Smooth muscle cell (in vitro differentiated cells): ENCODE measurements at regions not wholly inside any gene's neighbourhood (a gene's known extent, or its start where the extent isn't known, plus 50 kb on each side); places are given as distances from the start of the nearest gene placed in this dataset.

Source experiments
- DNase-seq: peaks from one replicate; lab custom pipeline; 2025; ENCODE audit not compliant: unreplicated experiment; lab: John Stamatoyannopoulos, UW
- H2AFZ ChIP-seq: fragments of 200-600 bp; sonication (generic); 2 replicates; pipeline ENCODE4 v1.6.0; 2016; ENCODE audit warnings: antibody characterized with exemption, low read depth, mild to moderate bottlenecking
- H3F3A ChIP-seq: fragments of 200-600 bp; sonication (generic); 2 replicates; pipeline ENCODE4 v1.6.0; 2017; ENCODE audit warnings: antibody characterized with exemption, low read depth
- H3K27ac ChIP-seq: fragments of 200-600 bp; sonication (generic); 2 replicates; pipeline ENCODE4 v1.5.1; 2016; ENCODE audit warnings: low read depth, mild to moderate bottlenecking
- H3K27me3 ChIP-seq: fragments of 200-600 bp; sonication (generic); 2 replicates; pipeline ENCODE4 v1.6.1; 2016; ENCODE audit warnings: low read depth, mild to moderate bottlenecking
- H3K36me3 ChIP-seq: fragments of 200-600 bp; sonication (generic); 2 replicates; pipeline ENCODE4 v1.5.1; 2016; ENCODE audit warnings: low read depth
- H3K4me1 ChIP-seq: fragments of 200-600 bp; sonication (generic); 2 replicates; pipeline ENCODE4 v1.5.1; 2016; ENCODE audit warnings: low read depth
- H3K4me2 ChIP-seq: fragments of 200-600 bp; sonication (generic); 2 replicates; pipeline ENCODE4 v1.6.0; 2016; ENCODE audit warnings: mild to moderate bottlenecking
- H3K4me3 ChIP-seq: fragments of 200-600 bp; sonication (generic); 2 replicates; pipeline ENCODE4 v1.5.1; 2016; ENCODE audit warnings: mild to moderate bottlenecking
- H3K79me2 ChIP-seq: fragments of 200-600 bp; sonication (generic); 2 replicates; pipeline ENCODE4 v1.6.0; 2016; ENCODE audit warnings: low read depth, mild to moderate bottlenecking
- H3K9ac ChIP-seq: fragments of 200-600 bp; sonication (generic); 2 replicates; pipeline ENCODE4 v1.6.0; 2016; ENCODE audit warnings: low read depth
- H3K9me3 ChIP-seq: fragments of 200-600 bp; sonication (generic); replicated peaks from 2 replicates; pipeline ENCODE4 v1.5.1; 2016; ENCODE audit warnings: low read depth
- H4K20me1 ChIP-seq: fragments of 200-600 bp; sonication (generic); 2 replicates; pipeline ENCODE4 v1.6.0; 2016; ENCODE audit warnings: low read depth
- WGBS: methylation state at CpG from one replicate; pipeline ENCODE4 v1.1.7; 2016; ENCODE audit warnings: low lambda C conversion rate; 5-methylcytosine and 5-hydroxymethylcytosine counted together
- TF ChIP-seq, protein P1 (sequence below): fragments of 200-600 bp; sonication (generic); IDR thresholded peaks from 2 replicates; pipeline ENCODE4 v1.5.1; 2017; ENCODE audit warnings: borderline replicate concordance, mild to moderate bottlenecking, antibody characterized with exemption; ENCODE audit not compliant: insufficient read depth, poor library complexity, severe bottlenecking

DNA sequence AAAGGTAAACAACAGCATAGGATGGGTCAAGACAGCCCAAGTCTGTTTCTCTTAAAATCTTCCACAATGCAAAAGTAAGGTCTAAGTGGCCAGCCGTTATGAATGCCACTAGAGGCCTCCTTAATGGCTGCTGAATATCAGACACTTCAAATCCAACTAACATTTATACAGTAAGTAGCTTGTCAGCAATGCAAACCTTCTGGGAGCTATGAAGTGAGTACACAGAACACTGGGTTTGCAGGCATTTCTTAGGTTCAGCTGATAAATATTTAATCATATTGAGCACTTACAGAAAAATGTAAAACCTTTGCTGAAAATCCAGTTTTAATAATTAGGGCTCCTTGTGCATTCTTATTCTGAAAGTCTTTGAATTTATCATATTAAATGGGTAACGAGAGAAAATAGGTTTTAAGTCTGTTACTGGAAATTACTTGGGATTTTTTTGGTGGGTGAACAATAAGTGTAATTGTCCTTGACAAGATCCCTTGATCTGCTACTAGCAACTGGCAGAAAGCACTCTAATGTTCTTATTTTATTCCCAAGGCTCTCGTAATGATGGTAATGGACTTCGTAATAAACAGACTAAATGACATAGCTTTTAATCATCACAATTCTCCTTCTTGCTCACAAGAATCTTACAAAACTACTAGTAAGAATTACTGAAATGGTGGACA lies 141.7 kb upstream of the GPR149 start:
- TF ChIP-seq, protein P1, sequence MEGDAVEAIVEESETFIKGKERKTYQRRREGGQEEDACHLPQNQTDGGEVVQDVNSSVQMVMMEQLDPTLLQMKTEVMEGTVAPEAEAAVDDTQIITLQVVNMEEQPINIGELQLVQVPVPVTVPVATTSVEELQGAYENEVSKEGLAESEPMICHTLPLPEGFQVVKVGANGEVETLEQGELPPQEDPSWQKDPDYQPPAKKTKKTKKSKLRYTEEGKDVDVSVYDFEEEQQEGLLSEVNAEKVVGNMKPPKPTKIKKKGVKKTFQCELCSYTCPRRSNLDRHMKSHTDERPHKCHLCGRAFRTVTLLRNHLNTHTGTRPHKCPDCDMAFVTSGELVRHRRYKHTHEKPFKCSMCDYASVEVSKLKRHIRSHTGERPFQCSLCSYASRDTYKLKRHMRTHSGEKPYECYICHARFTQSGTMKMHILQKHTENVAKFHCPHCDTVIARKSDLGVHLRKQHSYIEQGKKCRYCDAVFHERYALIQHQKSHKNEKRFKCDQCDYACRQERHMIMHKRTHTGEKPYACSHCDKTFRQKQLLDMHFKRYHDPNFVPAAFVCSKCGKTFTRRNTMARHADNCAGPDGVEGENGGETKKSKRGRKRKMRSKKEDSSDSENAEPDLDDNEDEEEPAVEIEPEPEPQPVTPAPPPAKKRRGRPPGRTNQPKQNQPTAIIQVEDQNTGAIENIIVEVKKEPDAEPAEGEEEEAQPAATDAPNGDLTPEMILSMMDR = no peak
- Histone ChIP-seq H2AFZ (no peak overlapping the region), H3K27me3 (no peaks in the 10 kb centered on the region), H3K9ac (no peak overlapping the region), H3K4me3 (no peak overlapping the region), H3K9me3 (no peaks in the 10 kb centered on the region), H3K36me3 (no peaks in the 10 kb centered on the region), H3K4me2 (no peak overlapping the region), H4K20me1 (no peaks in the 10 kb centered on the region), H3K79me2 (no peaks in the 10 kb centered on the region), H3K27ac (no peak overlapping the region), H3F3A (no peaks in the 10 kb centered on the region), H3K4me1 (no peaks in the 10 kb centered on the region)
- no peak for DNase-seq
- WGBS = 87% methylated on average over 4 of the region's 4 CpGs

DNA sequence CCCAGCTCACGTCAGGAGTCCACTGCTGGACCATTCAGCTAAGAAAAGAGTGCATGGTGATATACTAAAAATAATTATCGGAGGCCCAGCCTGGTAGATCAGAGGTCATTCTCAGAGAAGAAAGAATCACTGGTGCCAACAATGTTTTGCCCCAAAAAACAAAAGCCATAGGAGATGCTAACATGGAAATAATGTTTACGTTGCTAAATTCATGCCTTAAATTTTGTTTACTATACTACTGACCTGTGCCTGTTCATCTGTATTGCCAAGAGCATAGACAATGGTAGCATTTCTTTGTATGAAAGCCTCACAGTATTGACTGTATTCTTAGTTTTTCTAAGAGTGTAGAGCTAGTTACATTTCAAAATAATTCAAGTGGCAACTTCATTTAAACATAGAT lies 138.1 kb upstream of the GPR149 start:
- 88% methylated on average over 3 of the region's 3 CpGs for WGBS
- TF ChIP-seq, protein P1 = no peak
- no peaks in the 10 kb centered on the region for H3K36me3 ChIP-seq

DNA sequence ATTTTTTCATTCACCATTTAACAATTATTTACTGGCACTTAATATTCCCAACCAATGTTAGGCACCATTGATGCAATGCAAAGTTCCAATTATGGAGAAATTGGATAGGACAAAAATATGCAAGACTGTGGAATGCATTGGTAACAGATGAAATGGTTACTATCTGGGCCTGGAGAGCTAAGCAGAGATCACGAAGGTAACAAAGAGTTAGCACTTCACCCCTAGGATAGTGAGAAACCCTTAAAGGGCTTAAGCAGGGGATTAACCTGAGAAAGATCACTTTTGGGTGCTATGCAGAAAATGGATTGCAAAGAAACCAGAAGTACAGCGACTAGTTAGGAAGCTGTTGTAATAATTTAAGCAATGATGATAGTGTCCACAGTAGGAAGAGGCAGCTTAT lies 129.6 kb upstream of the GPR149 start:
- H3K79me2 ChIP-seq = no peaks in the 10 kb centered on the region
- H3K36me3 ChIP-seq = no peaks in the 10 kb centered on the region
- no peak overlapping the region for H3K9ac ChIP-seq
- 79% methylated on average over 2 of the region's 2 CpGs for WGBS
- no peak overlapping the region for H2AFZ ChIP-seq
- no peak overlapping the region for H3K27ac ChIP-seq
- no peaks in the 10 kb centered on the region for H3K9me3 ChIP-seq
- no peak for DNase-seq
- H3K27me3 ChIP-seq = no peaks in the 10 kb centered on the region
- H4K20me1 ChIP-seq = no peaks in the 10 kb centered on the region
- H3K4me1 ChIP-seq = no peaks in the 10 kb centered on the region
- H3K4me2 ChIP-seq = no peak overlapping the region
- H3K4me3 ChIP-seq = no peak overlapping the region
- TF ChIP-seq, protein P1 = no peak
- H3F3A ChIP-seq = no peaks in the 10 kb centered on the region

More for the DNA sequence above, 138.1 kb upstream of the GPR149 start:
- no peaks in the 10 kb centered on the region for H3K27me3 ChIP-seq
- no peaks in the 10 kb centered on the region for H4K20me1 ChIP-seq
- H3K9ac ChIP-seq = no peak overlapping the region
- H3K4me1 ChIP-seq = no peaks in the 10 kb centered on the region
- H2AFZ ChIP-seq = no peak overlapping the region
- no peak overlapping the region for H3K4me2 ChIP-seq
- H3F3A ChIP-seq = no peaks in the 10 kb centered on the region
- DNase-seq = no peak
- no peaks in the 10 kb centered on the region for H3K9me3 ChIP-seq
- no peak overlapping the region for H3K27ac ChIP-seq
- no peaks in the 10 kb centered on the region for H3K79me2 ChIP-seq
- no peak overlapping the region for H3K4me3 ChIP-seq

DNA sequence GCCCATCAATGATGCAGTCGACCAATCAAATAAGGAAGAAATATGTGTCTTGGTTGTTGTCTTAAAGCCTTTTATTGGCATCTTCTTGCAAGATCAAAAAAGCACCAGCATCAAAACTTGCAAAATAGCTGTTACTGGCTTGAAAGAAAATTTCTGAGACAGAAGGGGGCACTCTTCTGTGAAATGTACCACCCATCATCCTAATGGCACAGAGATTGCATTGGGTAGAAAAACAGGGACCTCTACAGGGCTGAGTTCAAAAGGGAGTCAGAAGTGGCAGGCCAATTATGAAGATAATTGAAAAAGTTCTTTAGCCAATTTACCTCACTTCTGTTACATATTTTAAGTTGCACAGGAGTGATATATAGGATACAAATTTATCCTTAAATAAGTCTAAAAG lies 122.3 kb upstream of the GPR149 start:
- no peak overlapping the region for H3K27ac ChIP-seq
- H3K9me3 ChIP-seq = no peaks in the 10 kb centered on the region
- no peaks in the 10 kb centered on the region for H3K79me2 ChIP-seq
- H3K4me1 ChIP-seq = no peaks in the 10 kb centered on the region
- no peak for DNase-seq
- H3K27me3 ChIP-seq = no peaks in the 10 kb centered on the region
- TF ChIP-seq, protein P1 = no peak
- WGBS = 39% methylated on average over 1 of the region's 1 CpG
- H3K4me2 ChIP-seq = no peak overlapping the region
- no peak overlapping the region for H3K9ac ChIP-seq
- no peaks in the 10 kb centered on the region for H4K20me1 ChIP-seq
- no peak overlapping the region for H3K4me3 ChIP-seq
- H3K36me3 ChIP-seq = no peaks in the 10 kb centered on the region
- no peak overlapping the region for H2AFZ ChIP-seq
- H3F3A ChIP-seq = no peaks in the 10 kb centered on the region
